ENCODE measurements at regions not wholly inside any gene's neighbourhood (a gene's known extent, or its start where the extent isn't known, plus 50 kb on each side); places are given as distances from the start of the nearest gene placed in this dataset.

DNA sequence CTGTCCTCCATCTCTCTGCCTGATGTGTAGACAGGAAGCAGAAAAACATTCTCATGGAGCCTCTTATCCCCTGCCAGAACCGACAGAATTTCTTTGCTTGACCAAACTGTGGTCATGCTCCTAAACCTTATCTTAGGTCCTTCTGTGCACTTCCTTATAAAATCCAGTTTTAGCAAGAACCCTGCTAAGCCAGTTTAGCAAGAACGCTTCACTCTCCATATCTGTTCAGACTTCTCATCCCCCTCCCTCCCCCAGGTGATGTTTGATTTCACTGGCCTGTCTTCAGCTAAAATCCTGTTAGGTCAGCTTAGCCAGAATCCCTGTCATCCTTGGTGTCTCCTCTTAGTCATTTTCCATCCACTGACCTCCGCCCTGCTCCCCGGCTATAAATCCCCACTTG is 1130.9 kb upstream of the PRKX start:
- no peak for DNase-seq

- no peak for DNase-seq
Measured at GRCh38 chrX:4841216-4841745, 1127.8 kb upstream of the PRKX start.

- no peak for DNase-seq
Measured at GRCh38 chrX:4831574-4831973, 1118.1 kb upstream of the PRKX start.

GRCh38 chrX:4830880-4831557 is 1117.6 kb upstream of the PRKX start:
- no peak for DNase-seq

- DNase-seq: peak; percentile 58
Measured at GRCh38 chrX:4825550-4825949, 1112.1 kb upstream of the PRKX start.

DNA sequence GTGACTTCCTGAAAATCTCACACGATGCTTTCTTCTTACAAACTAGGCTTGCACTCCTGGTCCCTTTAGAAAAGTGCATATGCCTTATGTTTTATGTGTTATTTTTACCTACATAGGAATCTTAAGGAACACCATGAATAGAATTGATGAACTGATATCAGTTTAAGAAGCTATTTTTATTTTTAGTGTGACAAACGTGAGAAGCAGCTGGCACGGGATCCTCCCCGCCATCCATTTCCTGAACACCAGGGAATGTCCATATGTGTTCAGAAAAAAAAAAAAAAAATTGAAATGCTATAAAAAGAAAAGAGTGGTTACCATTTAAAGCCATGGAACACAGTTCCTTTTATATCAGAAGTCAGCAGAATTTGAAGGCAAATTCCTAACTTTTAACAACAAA is 1096.1 kb upstream of the PRKX start:
- no peak for DNase-seq

DNA sequence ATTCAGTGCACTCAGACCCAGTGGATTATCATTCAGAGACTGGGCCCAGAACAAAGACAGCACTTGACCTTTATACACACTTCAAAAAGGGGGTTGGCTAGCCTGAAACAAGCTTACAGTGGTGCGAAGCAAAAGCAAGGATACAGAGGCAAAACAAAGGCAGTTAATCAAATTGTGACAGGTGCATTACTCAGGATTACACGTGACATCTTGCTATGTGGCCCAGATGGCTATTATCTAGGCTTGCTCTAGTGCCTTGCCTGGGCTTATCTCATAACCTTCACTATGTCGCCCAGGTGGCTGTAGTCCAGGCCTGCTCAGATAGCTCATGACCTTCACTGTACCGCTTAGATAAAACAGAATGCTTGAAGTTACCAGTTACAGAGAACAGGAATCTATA is 1092.1 kb upstream of the PRKX start:
- no peak for DNase-seq

DNA sequence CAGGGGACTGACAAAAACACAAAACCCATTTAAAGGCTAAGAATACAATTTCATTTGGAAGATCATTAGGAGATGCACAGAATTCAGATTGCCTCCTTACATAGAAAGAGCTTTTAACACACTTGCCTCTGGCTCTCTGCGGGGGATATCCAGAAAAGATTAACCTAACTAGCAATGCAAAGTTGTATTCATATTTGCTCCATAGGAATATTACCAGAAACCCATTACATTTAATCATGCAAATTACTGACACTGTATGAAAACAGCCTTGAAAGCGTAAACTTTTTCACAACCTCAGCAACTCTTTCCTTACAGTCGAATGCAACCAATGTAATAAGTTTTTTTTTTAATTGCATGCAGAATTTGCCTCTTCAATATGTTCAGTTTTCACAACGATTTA is 1087.3 kb upstream of the PRKX start:
- no peak for DNase-seq

DNA sequence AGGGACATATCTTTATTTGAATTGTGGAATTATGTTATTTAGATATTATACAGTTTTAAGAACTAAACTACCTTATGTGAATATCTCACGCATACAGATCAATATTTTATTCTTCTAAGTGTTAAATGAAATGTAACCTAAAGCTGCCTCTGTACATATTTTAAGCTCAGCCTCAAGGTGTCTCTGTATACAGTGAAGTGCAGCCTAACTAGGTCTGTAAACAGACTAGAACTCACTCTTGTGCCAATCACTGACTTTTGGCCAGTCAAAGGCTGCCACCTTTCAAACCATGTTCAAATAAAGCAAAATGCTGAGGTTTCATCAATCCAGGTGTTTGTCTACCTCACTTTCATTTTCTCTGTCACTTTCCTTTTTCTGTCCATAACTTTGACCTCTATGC is 1074.5 kb upstream of the PRKX start:
- peak; percentile 15 for DNase-seq

GRCh38 chrX:4764888-4765287 is 1051.4 kb upstream of the PRKX start:
- no peak for DNase-seq

GRCh38 chrX:4762196-4762595 is 1048.7 kb upstream of the PRKX start:
- no peak for DNase-seq

DNA sequence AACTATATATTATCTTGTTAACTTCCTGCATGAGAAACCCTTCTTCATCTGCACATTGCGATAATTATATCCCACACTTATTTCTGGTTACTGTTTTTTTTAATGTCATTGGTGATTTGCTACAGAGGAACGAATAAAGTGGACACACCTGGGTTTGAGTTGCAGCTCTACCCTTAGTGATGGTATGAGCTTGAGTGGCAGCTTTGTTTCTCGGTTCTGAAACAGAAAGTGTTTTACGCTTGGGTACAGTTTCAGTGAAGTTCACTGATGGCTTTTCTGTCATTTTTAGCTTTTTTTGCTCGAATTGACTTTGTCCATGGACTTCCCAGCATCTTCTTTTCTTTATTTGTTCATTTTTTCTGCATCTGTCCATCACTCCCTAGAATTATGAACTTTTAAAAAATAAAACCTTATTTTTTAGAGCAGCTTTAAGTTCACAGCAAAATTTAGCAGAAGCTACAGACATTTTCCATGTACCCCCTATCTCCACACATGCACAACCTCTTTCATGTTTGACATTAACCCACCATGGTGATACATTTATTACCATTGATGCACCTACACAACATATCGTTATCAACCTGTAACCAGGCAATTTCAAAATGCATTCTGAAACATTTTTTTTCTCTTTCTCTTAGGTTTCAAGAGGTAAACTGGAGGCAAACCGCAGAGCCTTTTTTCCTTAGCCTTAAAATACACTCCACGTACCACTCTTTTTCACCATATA is 1041.6 kb upstream of the PRKX start:
- peak; percentile 31 for DNase-seq

GRCh38 chrX:4741024-4741423 is 1027.6 kb upstream of the PRKX start:
- DNase-seq: no peak

GRCh38 chrX:4735299-4735698 is 1021.9 kb upstream of the PRKX start:
- DNase-seq: no peak

DNA sequence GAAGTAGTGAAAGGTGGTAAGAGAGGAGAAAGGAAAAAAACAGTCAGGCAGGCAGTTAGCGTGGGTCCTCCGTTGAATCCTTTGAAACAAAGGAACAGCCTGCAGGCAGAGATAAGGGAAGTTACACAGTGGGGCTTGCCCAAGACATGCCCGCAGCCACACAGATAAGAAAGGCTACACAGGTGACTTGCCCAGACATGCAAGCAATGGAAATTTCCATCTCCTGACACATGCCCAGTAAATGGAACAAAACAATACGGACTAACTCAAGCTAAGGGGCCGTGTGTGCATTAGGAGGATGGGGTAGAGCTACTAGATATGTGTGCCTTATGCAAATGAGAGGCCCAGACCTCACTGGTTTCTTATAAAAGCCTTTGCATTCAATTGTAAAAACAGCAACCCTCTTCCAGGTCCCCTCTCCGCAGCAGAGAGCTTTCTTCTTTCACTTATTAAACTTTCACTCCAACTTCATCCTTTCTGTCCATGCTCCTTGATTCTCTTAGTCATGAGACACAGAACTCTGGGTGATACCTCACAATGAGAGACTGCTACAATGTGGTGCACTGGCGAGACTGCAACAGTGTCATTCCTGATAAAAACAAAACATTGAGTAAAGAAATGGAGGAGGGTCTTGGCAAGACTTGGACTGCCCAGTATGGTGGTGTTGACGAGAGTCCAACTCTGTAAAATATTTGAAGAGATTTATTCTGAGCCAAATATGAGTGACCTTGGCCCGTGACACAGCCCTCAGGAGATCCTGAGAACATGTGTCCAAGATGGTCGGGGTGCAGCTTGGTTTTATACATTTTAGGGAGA is 997.4 kb upstream of the PRKX start:
- DNase-seq: no peak

DNA sequence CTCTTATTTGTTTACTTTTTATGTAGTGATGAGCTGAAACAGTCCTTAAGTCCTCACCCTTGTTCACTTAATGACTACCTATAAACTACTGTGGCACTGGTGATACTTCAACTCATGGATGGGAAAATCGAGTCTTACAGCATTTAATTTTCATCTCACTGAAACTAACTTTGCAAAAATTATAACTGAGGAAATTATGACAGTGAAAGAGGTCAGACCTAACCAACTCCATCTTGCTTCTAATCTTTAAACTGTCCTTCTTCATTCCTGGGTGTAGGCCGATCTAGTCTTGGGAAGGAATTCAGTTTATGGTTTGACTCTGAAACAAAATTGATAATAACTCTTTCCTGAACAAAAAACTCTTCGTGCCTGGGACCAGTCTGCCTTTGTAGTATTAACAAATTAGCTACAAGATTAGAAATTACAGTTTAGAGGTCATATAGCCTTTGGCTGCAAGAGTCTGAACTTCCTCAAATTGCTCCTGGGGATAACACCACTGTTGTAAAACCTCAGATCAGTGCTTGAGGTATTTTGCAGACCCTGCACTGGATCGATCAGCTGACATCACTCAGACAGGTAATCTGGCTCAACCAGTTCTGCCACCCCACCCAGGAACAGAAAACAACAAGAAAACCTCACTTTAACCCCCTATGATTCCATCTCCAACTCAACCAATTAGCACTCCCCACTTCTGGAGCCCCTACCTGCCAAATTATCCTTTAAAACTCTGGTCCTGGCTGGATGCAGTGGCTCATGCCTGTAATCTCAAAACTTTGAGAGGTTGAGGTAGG is 995.7 kb upstream of the PRKX start:
- DNase-seq: no peak

DNA sequence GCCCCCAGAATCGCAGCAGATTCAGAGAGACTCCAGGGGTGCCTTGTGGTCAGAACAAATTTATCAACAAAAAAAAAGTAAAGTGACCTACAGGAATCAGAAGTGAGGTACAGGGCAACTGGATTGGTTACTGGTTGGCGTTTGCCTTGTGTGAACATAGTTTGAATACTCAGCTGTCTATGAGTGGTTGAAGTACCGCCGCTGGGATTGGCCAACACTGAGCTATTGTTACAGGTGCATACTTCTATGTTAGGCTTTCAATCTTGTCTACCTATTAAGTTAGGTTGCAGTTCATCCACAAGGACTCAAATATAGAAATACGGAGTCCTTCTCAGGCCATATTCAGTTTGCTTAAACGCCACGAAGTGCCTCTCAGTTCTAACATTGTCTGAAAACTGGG is 993.5 kb upstream of the PRKX start:
- no peak for DNase-seq

GRCh38 chrX:4690521-4690920 is 977.1 kb upstream of the PRKX start:
- no peak for DNase-seq

- DNase-seq: no peak
Measured at GRCh38 chrX:4682636-4683035, 969.2 kb upstream of the PRKX start.

GRCh38 chrX:4675686-4676300 is 962.3 kb upstream of the PRKX start:
- DNase-seq: no peak

DNA sequence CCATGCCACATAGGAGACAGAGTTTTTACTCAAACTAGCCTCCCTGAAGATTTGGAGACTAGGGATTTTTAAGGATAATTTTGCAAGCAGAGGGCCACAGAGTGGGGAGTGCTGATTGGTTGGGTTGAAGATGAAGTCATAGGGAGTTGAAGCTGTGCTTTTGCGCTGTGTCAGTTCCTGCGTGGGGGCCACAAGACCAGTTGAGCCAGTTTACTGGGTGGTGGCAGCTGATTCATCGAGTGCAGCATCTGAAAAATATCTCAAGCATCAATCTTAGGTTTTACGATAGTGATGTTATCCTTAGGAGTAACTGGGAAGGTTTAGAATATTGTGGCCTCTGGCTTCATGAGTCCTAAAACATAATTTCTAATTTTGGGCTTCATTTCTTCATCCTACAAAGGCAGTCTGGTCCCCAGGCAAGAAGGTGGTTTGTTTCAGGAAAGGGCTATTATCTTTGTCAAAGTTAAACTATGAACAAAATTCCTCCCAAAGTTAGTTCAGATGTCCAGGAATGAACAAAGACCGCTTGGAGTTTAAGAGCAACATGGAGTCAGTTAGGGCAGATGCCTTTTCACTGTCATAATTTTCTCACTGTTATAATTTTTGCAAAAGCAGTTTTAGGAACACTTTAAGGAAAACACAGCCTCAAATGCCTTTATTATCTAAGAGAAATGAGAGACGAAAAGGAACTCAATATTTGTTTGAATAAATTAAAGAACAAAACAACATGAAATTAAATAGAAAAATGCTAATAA is 960.8 kb upstream of the PRKX start:
- no peak for DNase-seq

DNA sequence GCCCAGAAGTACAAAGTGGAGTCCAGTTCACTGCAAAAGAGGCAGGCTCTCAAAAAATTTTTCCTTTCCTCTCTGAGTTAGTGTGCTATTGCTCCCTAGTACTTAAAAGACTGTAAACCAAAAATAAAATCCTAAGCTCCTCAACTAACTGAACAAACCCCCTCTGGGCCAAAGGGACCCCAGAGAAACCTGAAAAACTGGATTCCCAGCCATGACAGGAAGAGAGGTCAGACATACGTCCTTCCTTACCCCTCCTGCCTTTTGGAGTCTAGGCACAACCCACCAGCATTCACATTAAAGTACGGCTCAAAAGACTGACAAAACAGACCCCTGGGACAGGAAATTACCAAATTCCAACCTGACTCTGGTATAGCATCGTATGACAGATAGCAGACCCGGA is 957.9 kb upstream of the PRKX start:
- no peak for DNase-seq

Measured in RPMI8226 (cell line).